PC-3 (cell line): ENCODE measurements at regions not wholly inside any gene's neighbourhood (a gene's known extent, or its start where the extent isn't known, plus 50 kb on each side); places are given as distances from the start of the nearest gene placed in this dataset.

Experiments
- ATAC-seq: fragments of 200-7000 bp; cut with Tn5 transposase; 2 replicates; pipeline ENCODE4 v1.9.1; 2020; ENCODE audit warnings: mild to moderate bottlenecking, moderate library complexity
- BruUV-seq: library from RNA; stranded (reverse); fragments of 400-500 nt; replicated peaks from 2 replicates; lab custom pipeline; 2021; lab: Mats Ljungman, UMichigan
- CTCF ChIA-PET: fragments of 300-600 bp; sonication (Branson Sonifier 250); formaldehyde crosslinking; loops from one replicate; lab custom pipeline; 2022; ENCODE audit warnings: antibody characterized with exemption; lab: Charles Lee
- POLR2A ChIA-PET: fragments of 300-600 bp; sonication (Branson Sonifier 250); formaldehyde crosslinking; loops from one replicate; lab custom pipeline; 2022; ENCODE audit warnings: antibody characterized with exemption; ENCODE audit not compliant: unreplicated experiment; lab: Charles Lee
- DNase-seq: peaks from one replicate; pipeline ENCODE4 v3.0.0-alpha.2; 2015
- H2AFZ ChIP-seq: fragments of 300-600 bp; sonication (generic); 2 replicates; pipeline ENCODE4 v1.6.0; 2016; ENCODE audit warnings: antibody characterized with exemption, low read length
- H3F3A ChIP-seq: fragments of 300-600 bp; sonication (generic); one replicate; pipeline ENCODE4 v1.6.0; 2017; ENCODE audit warnings: antibody characterized with exemption, low read length, control low read depth, mild to moderate bottlenecking; ENCODE audit not compliant: unreplicated experiment
- H3K27ac ChIP-seq: fragments of 300-600 bp; sonication (generic); 2 replicates; pipeline ENCODE4 v1.5.1; 2016; ENCODE audit warnings: mild to moderate bottlenecking, low read length
- H3K27me3 ChIP-seq: fragments of 300-600 bp; sonication (generic); 2 replicates; pipeline ENCODE4 v1.6.1; 2016; ENCODE audit warnings: low read length, mixed read lengths
- H3K36me3 ChIP-seq: fragments of 300-600 bp; sonication (generic); 2 replicates; pipeline ENCODE4 v1.6.1; 2016; ENCODE audit warnings: low read depth, mixed run types, low read length, mixed read lengths
- H3K4me1 ChIP-seq: fragments of 300-600 bp; sonication (generic); 2 replicates; pipeline ENCODE4 v1.5.1; 2016; ENCODE audit warnings: low read length; ENCODE audit not compliant: insufficient read depth
- H3K4me2 ChIP-seq: fragments of 300-600 bp; sonication (generic); 2 replicates; pipeline ENCODE4 v1.6.0; 2016; ENCODE audit warnings: low read length
- H3K4me3 ChIP-seq: fragments of 300-600 bp; sonication (generic); 2 replicates; pipeline ENCODE4 v1.5.1; 2016; ENCODE audit warnings: mild to moderate bottlenecking, low read length, mixed read lengths
- H3K79me2 ChIP-seq: fragments of 300-600 bp; sonication (generic); 2 replicates; pipeline ENCODE4 v1.6.1; 2017; ENCODE audit warnings: low read length, mixed read lengths
- H3K9ac ChIP-seq: fragments of 300-600 bp; sonication (generic); 2 replicates; pipeline ENCODE4 v1.6.0; 2016; ENCODE audit warnings: mild to moderate bottlenecking, low read length
- H3K9me2 ChIP-seq: fragments of 300-600 bp; sonication (generic); replicated peaks from 2 replicates; pipeline ENCODE4 v1.6.1; 2016; ENCODE audit warnings: mixed run types, low read length, mixed read lengths
- H3K9me3 ChIP-seq: fragments of 300-600 bp; sonication (generic); 2 replicates; pipeline ENCODE4 v1.6.1; 2016; ENCODE audit warnings: low read length, mixed read lengths
- H4K20me1 ChIP-seq: fragments of 300-600 bp; sonication (generic); 2 replicates; pipeline ENCODE4 v1.6.1; 2016; ENCODE audit warnings: low read length, mixed read lengths
- CTCF ChIP-seq: fragments of 300-600 bp; sonication (generic); conservative IDR thresholded peaks from 2 replicates; pipeline ENCODE4 v1.5.1; 2017; ENCODE audit warnings: antibody characterized with exemption, low read depth, mild to moderate bottlenecking, low read length
- EZH2 ChIP-seq: fragments of 300-600 bp; sonication (generic); IDR thresholded peaks from one replicate; pipeline ENCODE4 v1.6.1; 2017; ENCODE audit warnings: antibody characterized with exemption, mild to moderate bottlenecking, low read length; ENCODE audit not compliant: unreplicated experiment
- EZH2phosphoT487 ChIP-seq: fragments of 300-600 bp; sonication (generic); IDR thresholded peaks from 2 replicates; pipeline ENCODE4 v1.6.1; 2018; ENCODE audit warnings: mild to moderate bottlenecking, antibody characterized with exemption, low read length, borderline replicate concordance
- intact Hi-C: fragments of 100-400 bp; cut with micrococcal nuclease; formaldehyde crosslinking; loops from 2 replicates; pipeline ENCODE4 v1.9.0; 2023

- POLR2A ChIA-PET: no interaction called here
- Histone ChIP-seq H3K27ac (no peak overlapping the region), H3K4me2 (no peak overlapping the region), H3K9me3 (peaks cover 9% of the 10 kb centered on the region; the same call in 1 of the 2 replicates), H3K4me1 (no peaks in the 10 kb centered on the region), H3K36me3 (no peaks in the 10 kb centered on the region), H3K4me3 (no peak overlapping the region), H3K9me2 (no peaks in the 10 kb centered on the region), H4K20me1 (no peaks in the 10 kb centered on the region), H2AFZ (no peak overlapping the region), H3K27me3 (no peaks in the 10 kb centered on the region), H3F3A (no peaks in the 10 kb centered on the region), H3K9ac (no peak overlapping the region), H3K79me2 (no peaks in the 10 kb centered on the region)
- ATAC-seq: no peak
- TF ChIP-seq EZH2phosphoT487: no peak
- DNase-seq: no peak
- CTCF ChIA-PET: no interaction called here
- intact Hi-C loops: no loop called here
- no TSS peak for BruUV-seq
These were observed 463.3 kb downstream of the IRX1 start for GRCh38 chr5:4058899-4059298.

GRCh38 chr5:4065472-4066320 lies 470.1 kb downstream of the IRX1 start:
- Histone ChIP-seq H3K4me2 (no peak overlapping the region), H3K27ac (no peak overlapping the region), H2AFZ (no peak overlapping the region), H3K9me3 (peaks cover 32% of the 10 kb centered on the region), H3F3A (no peaks in the 10 kb centered on the region), H4K20me1 (no peaks in the 10 kb centered on the region), H3K27me3 (no peaks in the 10 kb centered on the region), H3K9me2 (no peaks in the 10 kb centered on the region), H3K9ac (no peak overlapping the region), H3K4me1 (no peaks in the 10 kb centered on the region), H3K4me3 (no peak overlapping the region), H3K36me3 (no peaks in the 10 kb centered on the region), H3K79me2 (no peaks in the 10 kb centered on the region)
- ChIA-PET CTCF (no interaction called here), POLR2A (no interaction called here)
- ATAC-seq: no peak
- BruUV-seq: no TSS peak
- DNase-seq: no peak
- TF ChIP-seq EZH2phosphoT487 (no peak), CTCF (no peak), EZH2 (no peak)
- intact Hi-C loops: no loop called here

GRCh38 chr5:4068171-4068570 lies 472.5 kb downstream of the IRX1 start:
- no TSS peak for BruUV-seq
- no peaks in the 10 kb centered on the region for H3K27me3 ChIP-seq
- H3K4me2 ChIP-seq: no peak overlapping the region
- no peaks in the 10 kb centered on the region for H3K79me2 ChIP-seq
- ChIA-PET POLR2A (no interaction called here), CTCF (no interaction called here)
- H4K20me1 ChIP-seq: no peaks in the 10 kb centered on the region
- TF ChIP-seq EZH2phosphoT487 (no peak), CTCF (no peak), EZH2 (no peak)
- no peak overlapping the region for H3K4me3 ChIP-seq
- intact Hi-C loops: no loop called here
- no peak overlapping the region for H2AFZ ChIP-seq
- H3K9me3 ChIP-seq: peaks cover 23% of the 10 kb centered on the region
- DNase-seq (no peak), ATAC-seq (no peak)
- no peaks in the 10 kb centered on the region for H3K4me1 ChIP-seq
- H3K27ac ChIP-seq: no peak overlapping the region
- H3F3A ChIP-seq: no peaks in the 10 kb centered on the region
- no peak overlapping the region for H3K9ac ChIP-seq
- no peaks in the 10 kb centered on the region for H3K9me2 ChIP-seq
- H3K36me3 ChIP-seq: no peaks in the 10 kb centered on the region
